ENCODE measurements at regions not wholly inside any gene's neighbourhood (a gene's known extent, or its start where the extent isn't known, plus 50 kb on each side); places are given as distances from the start of the nearest gene placed in this dataset.

DNA sequence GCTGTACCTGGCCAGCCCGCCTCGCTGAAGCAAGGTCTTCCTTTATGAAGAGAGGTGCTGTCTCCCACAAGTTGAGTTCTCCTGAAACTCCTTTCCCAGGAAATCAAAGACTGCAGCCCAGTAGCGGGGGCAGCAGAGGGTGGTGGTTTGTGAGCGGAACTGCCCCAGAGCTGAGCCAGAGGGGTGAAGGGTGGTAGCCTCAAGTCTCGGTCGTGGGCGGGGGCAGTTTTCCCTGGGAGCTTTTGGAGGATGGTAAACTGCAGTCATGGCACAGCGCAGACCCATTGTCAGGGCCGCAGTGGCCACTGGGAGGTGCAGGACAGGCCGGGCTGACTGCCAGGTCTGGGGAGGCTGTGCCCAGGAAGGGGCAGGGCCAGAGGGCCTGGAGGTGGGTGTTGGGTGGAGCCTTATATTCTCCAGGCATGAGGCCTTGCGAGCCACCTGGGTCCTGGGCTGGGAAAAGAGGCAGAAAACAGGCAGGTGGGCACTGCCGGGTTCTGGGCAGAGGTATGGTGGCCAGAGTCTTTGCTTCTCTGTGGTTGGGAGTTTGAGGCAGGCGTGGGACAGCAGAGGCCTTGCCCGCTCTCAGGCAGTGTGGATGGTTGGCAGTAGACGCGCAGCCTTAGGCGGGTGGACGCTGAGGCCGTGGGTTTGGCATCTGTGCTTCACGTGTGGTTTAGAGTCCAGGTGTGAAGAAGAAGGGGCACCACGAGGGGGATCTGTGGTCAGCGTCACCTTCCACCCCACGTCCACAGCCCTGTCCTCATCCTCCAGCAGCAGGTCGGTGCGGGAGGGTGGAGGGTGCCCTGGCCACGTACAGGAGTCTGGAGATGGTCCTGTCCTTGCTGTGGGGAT is 1176.4 kb downstream of the BRD1 start:
- H3K27ac ChIP-seq (ENCODE audit: low read depth in 2 of 2, low read length in 2 of 2), result no peak overlapping the region

DNA sequence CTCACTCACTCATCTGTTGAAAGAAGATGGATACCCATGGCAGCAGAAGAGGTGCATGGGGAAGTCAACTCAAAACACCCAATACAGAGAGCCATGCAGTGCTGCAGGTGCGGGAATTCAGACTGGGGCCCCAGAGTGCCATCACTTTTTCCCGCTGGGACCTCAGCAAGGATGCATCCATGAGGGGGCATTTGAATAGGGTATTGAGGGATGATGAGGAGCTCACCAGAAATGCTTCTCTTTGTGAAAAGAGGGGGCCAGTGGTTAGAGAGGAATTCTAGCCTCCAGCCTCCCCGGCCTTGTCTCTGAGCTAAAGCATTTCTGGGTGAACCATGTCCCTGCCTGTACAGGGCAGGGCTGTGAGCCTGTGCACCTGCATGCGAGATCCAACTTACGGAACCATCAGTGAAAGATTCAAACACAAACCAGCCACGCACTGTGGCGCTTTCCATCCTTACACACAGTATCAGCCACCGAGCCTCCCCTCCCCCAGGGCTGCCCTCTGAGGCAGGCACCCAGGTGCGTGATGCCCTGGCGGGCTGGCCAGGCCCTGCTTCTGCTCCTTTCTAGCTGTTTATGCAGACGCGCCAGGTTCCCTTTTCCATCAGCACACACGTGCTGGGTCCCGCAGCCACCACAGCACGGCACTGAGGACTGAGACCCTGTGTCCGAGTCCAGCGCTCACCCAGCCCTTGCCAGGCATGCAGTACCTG is 1177.2 kb downstream of the BRD1 start:
- Histone ChIP-seq H3K4me1 (ENCODE audit: control insufficient read depth in 2 of 2, insufficient read depth in 2 of 2, low read length in 2 of 2) (no peaks in the 10 kb centered on the region), H3K4me3 (ENCODE audit: low read length in 2 of 2) (no peak overlapping the region), H3K36me3 (ENCODE audit: control insufficient read depth in 2 of 2, insufficient read depth in 2 of 2, low read length in 2 of 2) (no peaks in the 10 kb centered on the region), H3K27ac (ENCODE audit: low read depth in 2 of 2, low read length in 2 of 2) (no peak overlapping the region), H3K27me3 (ENCODE audit: control insufficient read depth in 2 of 2, insufficient read depth in 2 of 2, low read length in 2 of 2) (no peaks in the 10 kb centered on the region), H3K9ac (ENCODE audit: low read depth in 1 of 2, low read length in 2 of 2) (no peak overlapping the region), H3K9me3 (ENCODE audit: control insufficient read depth in 2 of 2, low read length in 2 of 2) (no peaks in the 10 kb centered on the region)

More for the DNA sequence above, 1176.4 kb downstream of the BRD1 start:
- no peak overlapping the region for H3K4me3 ChIP-seq (ENCODE audit: low read length in 2 of 2)
- H3K4me1 ChIP-seq (ENCODE audit: control insufficient read depth in 2 of 2, insufficient read depth in 2 of 2, low read length in 2 of 2), result no peaks in the 10 kb centered on the region
- no peaks in the 10 kb centered on the region for H3K27me3 ChIP-seq (ENCODE audit: control insufficient read depth in 2 of 2, insufficient read depth in 2 of 2, low read length in 2 of 2)
- H3K36me3 ChIP-seq (ENCODE audit: control insufficient read depth in 2 of 2, insufficient read depth in 2 of 2, low read length in 2 of 2), result no peaks in the 10 kb centered on the region
- no peak overlapping the region for H3K9ac ChIP-seq (ENCODE audit: low read depth in 1 of 2, low read length in 2 of 2)
- no peaks in the 10 kb centered on the region for H3K9me3 ChIP-seq (ENCODE audit: control insufficient read depth in 2 of 2, low read length in 2 of 2)

- no peak overlapping the region for H3K27ac ChIP-seq (ENCODE audit: low read depth in 2 of 2, low read length in 2 of 2)
- H3K27me3 ChIP-seq (ENCODE audit: control insufficient read depth in 2 of 2, insufficient read depth in 2 of 2, low read length in 2 of 2), result no peaks in the 10 kb centered on the region
- H3K4me3 ChIP-seq (ENCODE audit: low read length in 2 of 2), result no peak overlapping the region
- H3K9ac ChIP-seq (ENCODE audit: low read depth in 1 of 2, low read length in 2 of 2), result no peak overlapping the region
- H3K36me3 ChIP-seq (ENCODE audit: control insufficient read depth in 2 of 2, insufficient read depth in 2 of 2, low read length in 2 of 2), result no peaks in the 10 kb centered on the region
- H3K4me1 ChIP-seq (ENCODE audit: control insufficient read depth in 2 of 2, insufficient read depth in 2 of 2, low read length in 2 of 2), result no peaks in the 10 kb centered on the region
- no peaks in the 10 kb centered on the region for H3K9me3 ChIP-seq (ENCODE audit: control insufficient read depth in 2 of 2, low read length in 2 of 2)
Measured at GRCh38 chr22:48649466-48649865, 1178.2 kb downstream of the BRD1 start.

GRCh38 chr22:48649031-48649430 is 1178.6 kb downstream of the BRD1 start:
- H3K36me3 ChIP-seq (ENCODE audit: control insufficient read depth in 2 of 2, insufficient read depth in 2 of 2, low read length in 2 of 2), result no peaks in the 10 kb centered on the region
- H3K4me3 ChIP-seq (ENCODE audit: low read length in 2 of 2), result no peak overlapping the region
- H3K9ac ChIP-seq (ENCODE audit: low read depth in 1 of 2, low read length in 2 of 2), result no peak overlapping the region
- no peaks in the 10 kb centered on the region for H3K27me3 ChIP-seq (ENCODE audit: control insufficient read depth in 2 of 2, insufficient read depth in 2 of 2, low read length in 2 of 2)
- no peaks in the 10 kb centered on the region for H3K9me3 ChIP-seq (ENCODE audit: control insufficient read depth in 2 of 2, low read length in 2 of 2)
- H3K4me1 ChIP-seq (ENCODE audit: control insufficient read depth in 2 of 2, insufficient read depth in 2 of 2, low read length in 2 of 2), result no peaks in the 10 kb centered on the region
- H3K27ac ChIP-seq (ENCODE audit: low read depth in 2 of 2, low read length in 2 of 2), result no peak overlapping the region

GRCh38 chr22:48647606-48648515 is 1179.8 kb downstream of the BRD1 start:
- no peak overlapping the region for H3K27ac ChIP-seq (ENCODE audit: low read depth in 2 of 2, low read length in 2 of 2)
- H3K4me1 ChIP-seq (ENCODE audit: control insufficient read depth in 2 of 2, insufficient read depth in 2 of 2, low read length in 2 of 2), result no peaks in the 10 kb centered on the region
- no peak overlapping the region for H3K9ac ChIP-seq (ENCODE audit: low read depth in 1 of 2, low read length in 2 of 2)
- H3K27me3 ChIP-seq (ENCODE audit: control insufficient read depth in 2 of 2, insufficient read depth in 2 of 2, low read length in 2 of 2), result no peaks in the 10 kb centered on the region
- no peaks in the 10 kb centered on the region for H3K36me3 ChIP-seq (ENCODE audit: control insufficient read depth in 2 of 2, insufficient read depth in 2 of 2, low read length in 2 of 2)
- H3K9me3 ChIP-seq (ENCODE audit: control insufficient read depth in 2 of 2, low read length in 2 of 2), result no peaks in the 10 kb centered on the region
- H3K4me3 ChIP-seq (ENCODE audit: low read length in 2 of 2), result no peak overlapping the region

DNA sequence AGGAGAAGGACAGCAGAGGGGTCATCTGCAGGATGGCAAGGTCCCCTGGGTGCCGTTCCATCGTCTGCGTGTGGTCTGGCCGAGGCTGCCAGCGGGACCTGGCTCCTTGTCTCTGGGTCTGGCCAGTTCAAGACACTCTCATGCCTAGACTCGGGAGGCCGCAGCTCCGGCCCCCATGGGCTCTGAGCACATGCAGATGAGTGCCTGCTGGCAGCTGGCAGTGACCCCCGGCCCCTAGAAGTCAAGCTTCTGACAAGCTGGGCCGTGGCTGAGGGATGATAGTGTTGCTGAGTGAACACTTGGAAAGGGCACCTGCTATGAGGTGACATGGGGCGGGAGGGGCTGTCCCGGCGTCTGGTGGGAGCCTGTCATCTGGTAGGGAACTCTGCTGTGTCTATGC is 1180.6 kb downstream of the BRD1 start:
- Histone ChIP-seq H3K9ac (ENCODE audit: low read depth in 1 of 2, low read length in 2 of 2) (no peak overlapping the region), H3K27ac (ENCODE audit: low read depth in 2 of 2, low read length in 2 of 2) (no peak overlapping the region), H3K4me1 (ENCODE audit: control insufficient read depth in 2 of 2, insufficient read depth in 2 of 2, low read length in 2 of 2) (no peaks in the 10 kb centered on the region), H3K4me3 (ENCODE audit: low read length in 2 of 2) (no peak overlapping the region), H3K27me3 (ENCODE audit: control insufficient read depth in 2 of 2, insufficient read depth in 2 of 2, low read length in 2 of 2) (no peaks in the 10 kb centered on the region), H3K36me3 (ENCODE audit: control insufficient read depth in 2 of 2, insufficient read depth in 2 of 2, low read length in 2 of 2) (no peaks in the 10 kb centered on the region), H3K9me3 (ENCODE audit: control insufficient read depth in 2 of 2, low read length in 2 of 2) (no peaks in the 10 kb centered on the region)

DNA sequence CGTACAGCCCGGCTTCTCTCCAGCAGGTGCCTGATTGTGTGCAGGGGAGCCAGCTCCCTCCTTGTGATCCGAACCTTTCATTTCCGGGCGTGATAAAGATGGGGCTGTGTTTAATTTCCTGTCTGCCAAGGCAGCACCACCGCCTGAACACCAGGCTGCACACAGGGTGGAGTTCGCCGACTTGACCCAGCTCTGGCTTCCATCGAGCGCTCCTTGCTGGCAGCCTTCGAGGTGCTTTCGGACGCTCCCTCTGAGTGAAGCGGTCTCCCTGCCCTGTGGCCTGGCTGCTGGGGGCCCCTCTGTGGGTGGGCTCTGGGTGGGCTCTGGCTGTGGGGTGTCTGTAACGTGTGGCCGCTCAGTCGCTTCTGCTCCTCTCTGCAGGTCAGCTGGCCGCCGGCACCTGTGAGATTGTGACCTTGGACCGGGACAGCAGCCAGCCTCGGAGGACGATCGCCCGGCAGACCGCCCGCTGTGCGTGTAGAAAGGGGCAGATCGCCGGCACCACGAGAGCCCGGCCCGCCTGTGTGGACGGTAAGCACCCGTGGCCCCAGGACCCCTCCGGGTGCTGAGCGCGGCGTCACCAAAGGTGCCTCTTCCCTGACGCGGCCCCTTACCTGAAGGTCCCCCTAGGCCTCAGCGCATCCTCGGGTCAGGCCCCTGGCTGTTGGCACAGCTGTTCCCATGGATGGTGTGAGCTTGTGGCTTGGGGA is 1181.3 kb downstream of the BRD1 start:
- Histone ChIP-seq H3K4me1 (ENCODE audit: control insufficient read depth in 2 of 2, insufficient read depth in 2 of 2, low read length in 2 of 2) (no peaks in the 10 kb centered on the region), H3K4me3 (ENCODE audit: low read length in 2 of 2) (no peak overlapping the region), H3K27ac (ENCODE audit: low read depth in 2 of 2, low read length in 2 of 2) (no peak overlapping the region), H3K9ac (ENCODE audit: low read depth in 1 of 2, low read length in 2 of 2) (no peak overlapping the region), H3K9me3 (ENCODE audit: control insufficient read depth in 2 of 2, low read length in 2 of 2) (no peaks in the 10 kb centered on the region), H3K27me3 (ENCODE audit: control insufficient read depth in 2 of 2, insufficient read depth in 2 of 2, low read length in 2 of 2) (no peaks in the 10 kb centered on the region), H3K36me3 (ENCODE audit: control insufficient read depth in 2 of 2, insufficient read depth in 2 of 2, low read length in 2 of 2) (no peaks in the 10 kb centered on the region)

GRCh38 chr22:48645766-48646165 is 1181.9 kb downstream of the BRD1 start:
- Histone ChIP-seq H3K27me3 (ENCODE audit: control insufficient read depth in 2 of 2, insufficient read depth in 2 of 2, low read length in 2 of 2) (no peaks in the 10 kb centered on the region), H3K36me3 (ENCODE audit: control insufficient read depth in 2 of 2, insufficient read depth in 2 of 2, low read length in 2 of 2) (no peaks in the 10 kb centered on the region), H3K4me3 (ENCODE audit: low read length in 2 of 2) (no peak overlapping the region), H3K9me3 (ENCODE audit: control insufficient read depth in 2 of 2, low read length in 2 of 2) (no peaks in the 10 kb centered on the region), H3K27ac (ENCODE audit: low read depth in 2 of 2, low read length in 2 of 2) (no peak overlapping the region), H3K9ac (ENCODE audit: low read depth in 1 of 2, low read length in 2 of 2) (no peak overlapping the region), H3K4me1 (ENCODE audit: control insufficient read depth in 2 of 2, insufficient read depth in 2 of 2, low read length in 2 of 2) (no peaks in the 10 kb centered on the region)

DNA sequence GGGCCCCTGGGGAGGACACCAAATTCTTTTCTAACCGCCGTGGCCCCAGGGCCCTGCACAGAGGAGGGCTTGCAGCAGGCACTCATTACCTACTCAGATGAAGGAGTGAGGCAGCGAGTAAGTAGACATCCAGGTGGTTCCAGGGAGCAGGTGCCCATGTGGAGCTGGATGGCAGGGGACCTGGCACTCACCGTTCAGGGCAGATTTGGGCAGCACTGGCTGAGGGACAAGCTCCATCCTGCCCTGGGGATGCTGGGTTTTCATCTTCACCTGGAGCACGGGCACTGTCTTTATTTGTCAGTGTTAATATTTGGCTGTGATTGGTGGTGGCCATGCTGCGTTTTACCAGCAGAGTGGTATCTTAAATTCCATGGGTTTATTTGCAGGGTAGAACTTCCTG is 1182.7 kb downstream of the BRD1 start:
- no peak overlapping the region for H3K27ac ChIP-seq (ENCODE audit: low read depth in 2 of 2, low read length in 2 of 2)
- no peaks in the 10 kb centered on the region for H3K27me3 ChIP-seq (ENCODE audit: control insufficient read depth in 2 of 2, insufficient read depth in 2 of 2, low read length in 2 of 2)
- H3K4me1 ChIP-seq (ENCODE audit: control insufficient read depth in 2 of 2, insufficient read depth in 2 of 2, low read length in 2 of 2), result no peaks in the 10 kb centered on the region
- H3K4me3 ChIP-seq (ENCODE audit: low read length in 2 of 2), result no peak overlapping the region
- no peaks in the 10 kb centered on the region for H3K9me3 ChIP-seq (ENCODE audit: control insufficient read depth in 2 of 2, low read length in 2 of 2)
- H3K36me3 ChIP-seq (ENCODE audit: control insufficient read depth in 2 of 2, insufficient read depth in 2 of 2, low read length in 2 of 2), result no peaks in the 10 kb centered on the region
- H3K9ac ChIP-seq (ENCODE audit: low read depth in 1 of 2, low read length in 2 of 2), result no peak overlapping the region
